GM12873 (cell line): ENCODE measurements at regions not wholly inside any gene's neighbourhood (a gene's known extent, or its start where the extent isn't known, plus 50 kb on each side); places are given as distances from the start of the nearest gene placed in this dataset.

ENCODE experiments used
- CTCF ChIP-seq: IDR thresholded peaks from 2 replicates; pipeline ENCODE4 v1.5.1; 2012; ENCODE audit warnings: low read depth, mild to moderate bottlenecking, moderate library complexity, low read length, control low read depth; ENCODE audit not compliant: insufficient read depth; ENCODE audit errors: missing control alignments

DNA sequence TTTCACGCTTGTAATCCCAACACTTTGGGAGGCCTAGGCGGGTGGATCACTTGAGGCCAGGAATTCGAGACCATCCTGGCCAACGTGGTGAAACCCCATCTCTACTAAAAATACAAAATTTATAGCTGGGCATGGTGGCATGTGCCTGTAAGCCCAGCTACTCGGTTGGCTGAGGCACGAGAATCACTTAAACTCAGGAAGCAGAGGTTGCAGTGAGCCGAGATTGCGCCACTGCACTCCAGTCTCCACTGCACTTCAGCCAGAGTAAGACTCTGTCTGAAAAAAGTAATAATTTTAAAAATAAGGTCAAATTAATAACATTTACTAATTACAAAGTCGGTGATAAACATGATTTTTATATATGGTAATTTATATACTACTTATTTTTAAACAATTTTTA, 155.9 kb downstream of the AXIN2 start:
- TF ChIP-seq CTCF, result no peak

GRCh38 chr17:65404761-65405160, 156.7 kb downstream of the AXIN2 start:
- TF ChIP-seq CTCF, result no peak

GRCh38 chr17:65403626-65404025, 157.8 kb downstream of the AXIN2 start:
- TF ChIP-seq CTCF, result no peak

DNA sequence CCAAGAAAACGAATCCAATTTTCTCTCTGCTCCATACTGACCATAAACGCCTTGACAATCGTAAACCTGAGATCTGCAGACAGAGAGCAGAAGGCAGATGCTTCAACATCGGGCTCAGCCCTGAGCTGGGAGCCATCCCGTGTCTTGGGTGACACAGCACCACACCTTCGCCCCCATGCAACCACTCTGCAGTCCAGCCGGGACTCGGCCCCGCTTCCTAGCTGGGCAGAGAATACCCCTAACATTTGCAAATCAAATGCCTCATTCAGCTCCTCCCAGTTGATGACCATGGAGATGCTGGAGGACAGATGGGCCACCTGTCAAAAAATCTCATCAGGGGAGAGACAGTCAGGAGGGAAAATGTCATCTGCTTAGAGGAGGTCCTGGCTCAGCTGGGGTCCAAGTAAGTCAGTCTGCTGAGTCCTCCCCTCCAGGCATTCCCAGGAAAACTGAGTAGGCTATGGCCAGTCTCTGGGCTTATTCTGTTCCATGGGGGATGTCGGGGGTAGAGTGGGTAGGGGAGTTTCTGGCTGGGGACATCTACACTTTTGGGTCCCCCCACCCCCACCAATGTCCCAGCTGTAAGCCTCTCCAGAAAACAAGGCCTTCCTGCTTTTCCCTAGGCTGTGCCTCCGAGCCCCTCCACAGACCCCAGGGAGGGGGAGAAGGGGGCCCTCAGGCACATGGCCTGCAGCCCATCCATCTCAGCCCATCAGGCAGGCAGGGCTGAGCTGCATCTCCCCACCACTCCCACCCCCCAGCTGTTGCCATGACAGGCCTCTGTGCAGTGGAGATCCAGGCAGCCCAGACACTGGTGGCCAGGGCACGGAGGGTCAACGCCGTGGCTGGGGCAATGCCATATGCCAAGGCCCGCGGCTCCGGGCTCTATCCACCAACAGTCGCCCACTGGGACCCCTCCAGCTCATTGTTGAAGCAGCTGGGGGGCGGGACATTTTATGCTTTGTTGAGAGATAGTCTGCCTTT, 158.6 kb downstream of the AXIN2 start:
- no peak for TF ChIP-seq CTCF

DNA sequence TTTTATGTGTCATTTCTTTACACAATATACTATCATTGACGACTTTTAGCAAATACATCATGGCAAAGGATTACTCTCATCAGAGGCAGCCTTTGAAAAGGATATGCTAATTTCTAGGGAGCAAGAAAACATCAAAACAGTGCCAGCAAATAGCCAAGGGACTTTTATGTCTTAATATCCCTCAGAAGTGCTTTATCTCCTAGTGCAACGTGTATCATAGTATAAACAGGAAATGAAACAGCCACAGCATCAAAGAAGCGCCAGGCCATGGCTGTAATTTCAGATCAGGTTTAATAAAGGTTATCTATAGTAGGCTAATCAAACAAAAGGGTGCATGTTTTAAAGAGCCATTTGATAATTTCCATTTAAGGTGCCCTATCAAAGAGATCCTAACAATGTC, 159.9 kb downstream of the AXIN2 start:
- TF ChIP-seq CTCF, result no peak

DNA sequence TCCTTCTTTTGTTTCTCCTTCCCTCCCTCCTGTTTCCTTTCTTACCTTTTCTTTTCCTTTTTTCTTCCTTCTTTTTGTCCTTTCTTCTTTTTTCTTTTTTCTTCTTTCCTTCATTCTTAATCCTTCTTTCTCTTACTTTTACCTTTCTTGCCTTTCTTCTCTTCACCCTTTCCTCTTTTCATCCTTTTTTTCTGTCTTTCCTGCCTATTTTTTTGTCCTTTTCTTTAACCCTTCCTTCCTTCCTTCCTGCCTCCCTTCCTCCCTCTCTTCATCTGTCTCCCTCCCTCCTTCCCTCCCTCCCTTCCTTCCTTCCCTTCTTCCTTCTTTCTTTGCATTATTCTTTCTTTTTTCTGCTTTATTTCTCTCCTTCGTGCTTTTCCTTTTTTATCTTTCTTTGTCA, 160.7 kb downstream of the AXIN2 start:
- TF ChIP-seq CTCF, result no peak

- no peak for TF ChIP-seq CTCF
Observed at GRCh38 chr17:65398040-65398787, 163.2 kb downstream of the AXIN2 start.
